ENCODE measurements at regions not wholly inside any gene's neighbourhood (a gene's known extent, or its start where the extent isn't known, plus 50 kb on each side); places are given as distances from the start of the nearest gene placed in this dataset.

DNA sequence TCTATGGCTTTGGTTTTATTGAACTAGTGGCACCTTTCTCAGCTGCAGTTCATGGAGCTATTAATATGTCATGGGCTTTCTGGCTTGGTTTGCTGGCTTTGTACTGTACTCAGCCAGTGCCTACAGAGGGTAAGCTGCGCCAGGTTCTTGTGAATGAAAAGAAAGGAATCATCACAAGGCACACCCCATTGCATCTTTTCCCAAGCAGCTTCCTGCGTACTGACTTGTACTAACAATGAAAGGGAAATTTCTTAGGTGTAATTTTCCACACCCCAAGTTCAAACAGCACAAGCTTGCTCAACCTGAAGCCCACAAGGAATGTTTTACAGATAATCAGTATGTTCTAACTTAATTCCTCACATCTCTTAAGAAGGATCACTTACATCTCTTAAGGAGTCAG is 78.0 kb upstream of the TNFSF18 start:
- TF ChIP-seq ZNF132 (tag by site-specific recombination; IDR thresholded peaks at IDR 0.05; ENCODE audit: borderline replicate concordance) = no peak
- TF ChIP-seq HOXC10 (CRISPR knock-in tag; IDR thresholded peaks at IDR 0.05) = no peak
- TF ChIP-seq ELK4 (IDR thresholded peaks at IDR 0.05; ENCODE audit: borderline replicate concordance, low read depth, low read length) = no peak
- TF ChIP-seq CTCF (tag by site-specific recombination; IDR thresholded peaks at IDR 0.05) = no peak
- no peak for TF ChIP-seq ZFHX2 (tag by site-specific recombination; conservative IDR thresholded peaks at IDR 0.05)
- TF ChIP-seq ZNF138 (tag by site-specific recombination; IDR thresholded peaks at IDR 0.05; ENCODE audit: borderline replicate concordance) = no peak
- no peak for TF ChIP-seq ZBTB7A (tag by site-specific recombination; IDR thresholded peaks at IDR 0.05; ENCODE audit: low read depth)
- no peak for TF ChIP-seq ZNF654 (tag by site-specific recombination; IDR thresholded peaks at IDR 0.05; ENCODE audit: low read depth)
- POLR2A ChIA-PET = no interaction called here
- CTCF ChIA-PET = no interaction called here
- no peak overlapping the region for H3K27ac ChIP-seq (ENCODE audit: extremely low read depth, low read depth, low read length)
- no peaks in the 10 kb centered on the region for H3K4me1 ChIP-seq (ENCODE audit: control insufficient read depth, insufficient read depth, low read length)
- H3K4me3 ChIP-seq (ENCODE audit: low read depth, low read length) = no peak overlapping the region
- no peaks in the 10 kb centered on the region for H3K9me3 ChIP-seq (ENCODE audit: control insufficient read depth, insufficient read depth, low read depth, low read length)
- H3K36me3 ChIP-seq (ENCODE audit: control insufficient read depth in 2 of 2, insufficient read depth in 1 of 2, low read length in 2 of 2) = no peaks in the 10 kb centered on the region

DNA sequence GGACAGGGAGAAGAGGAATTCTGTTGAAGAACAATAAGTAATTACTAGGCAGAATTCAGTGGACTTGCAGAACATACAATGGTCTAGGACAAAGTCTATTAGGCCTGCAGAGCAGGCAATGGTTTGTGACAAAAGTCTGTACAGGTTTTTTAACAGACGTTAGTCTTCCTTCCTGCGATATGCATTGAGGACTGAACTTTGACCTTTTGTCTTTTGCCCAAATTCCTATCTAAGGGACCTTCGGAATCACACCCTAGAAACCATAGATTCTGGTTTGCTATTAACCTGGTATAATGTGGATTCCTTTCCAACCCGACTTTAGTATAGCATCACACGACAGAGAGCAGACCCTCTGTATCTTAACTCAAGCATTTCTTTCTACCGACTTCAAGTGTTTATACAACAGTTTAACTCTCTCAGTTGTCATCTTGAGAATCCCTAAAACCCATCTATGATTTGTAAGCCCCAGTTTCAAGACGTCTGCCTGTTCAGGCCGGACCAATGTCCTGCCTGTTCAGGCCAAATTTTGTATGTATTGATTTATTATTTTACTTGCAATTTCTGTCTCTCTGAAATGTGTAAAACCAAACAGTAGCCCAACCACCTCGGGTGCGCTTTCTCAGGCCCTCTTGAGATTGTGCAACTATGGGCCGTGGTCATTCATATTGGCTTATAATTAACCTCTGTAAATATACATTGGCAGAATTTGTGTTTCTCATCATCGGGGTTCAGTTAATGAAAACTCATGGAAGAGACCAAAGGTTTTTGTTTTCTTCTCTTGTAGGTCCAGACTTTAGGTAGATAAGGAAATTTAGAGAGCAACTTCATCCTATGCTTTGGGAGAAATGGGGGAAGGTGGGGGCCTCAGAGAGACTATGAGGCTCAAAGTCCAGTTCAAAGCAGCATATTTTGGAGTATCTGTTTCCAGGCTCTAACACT is 76.9 kb upstream of the TNFSF18 start:
- Histone ChIP-seq H3K4me1 (ENCODE audit: control insufficient read depth, insufficient read depth, low read length) (no peaks in the 10 kb centered on the region), H3K9me3 (ENCODE audit: control insufficient read depth, insufficient read depth, low read depth, low read length) (no peaks in the 10 kb centered on the region), H3K4me3 (ENCODE audit: low read depth, low read length) (no peak overlapping the region), H3K36me3 (ENCODE audit: control insufficient read depth in 2 of 2, insufficient read depth in 1 of 2, low read length in 2 of 2) (no peaks in the 10 kb centered on the region), H3K27ac (ENCODE audit: extremely low read depth, low read depth, low read length) (no peak overlapping the region)
- no peak for TF ChIP-seq ZFP37 (tag by site-specific recombination; IDR thresholded peaks at IDR 0.05)
- TF ChIP-seq ZNF514 (tag by site-specific recombination; IDR thresholded peaks at IDR 0.05) = no peak
- TF ChIP-seq ZNF366 (tag by site-specific recombination; conservative IDR thresholded peaks at IDR 0.05) = no peak
- TF ChIP-seq ZFP3 (tag by site-specific recombination; IDR thresholded peaks at IDR 0.05; ENCODE audit: low read depth) = no peak
- TF ChIP-seq ZNF292 (tag by site-specific recombination; IDR thresholded peaks at IDR 0.05; ENCODE audit: borderline replicate concordance, low read depth) = no peak
- no peak for TF ChIP-seq ZNF830 (tag by site-specific recombination; IDR thresholded peaks at IDR 0.05; ENCODE audit: low read depth)
- no peak for TF ChIP-seq ZNF23 (tag by site-specific recombination; IDR thresholded peaks at IDR 0.05; ENCODE audit: borderline replicate concordance)
- 0 out of 2 replicates have a peak, but pooled peaks have one; percentile 5 for TF ChIP-seq ZNF555 (tag by site-specific recombination; conservative IDR thresholded peaks at IDR 0.05)
- POLR2A ChIA-PET = no interaction called here
- CTCF ChIA-PET = no interaction called here

- H3K27ac ChIP-seq (ENCODE audit: extremely low read depth, low read depth, low read length) = no peak overlapping the region
- no peaks in the 10 kb centered on the region for H3K4me1 ChIP-seq (ENCODE audit: control insufficient read depth, insufficient read depth, low read length)
- no peak for TF ChIP-seq ZBTB21 (tag by site-specific recombination; IDR thresholded peaks at IDR 0.05)
- no peak for TF ChIP-seq ZNF394 (tag by site-specific recombination; IDR thresholded peaks at IDR 0.05; ENCODE audit: borderline replicate concordance)
- no peak for TF ChIP-seq ZIC2 (tag by site-specific recombination; IDR thresholded peaks at IDR 0.05)
- no peaks in the 10 kb centered on the region for H3K36me3 ChIP-seq (ENCODE audit: control insufficient read depth in 2 of 2, insufficient read depth in 1 of 2, low read length in 2 of 2)
- ChIA-PET CTCF (interaction anchor here (0.7 kb wide), 1 partner anchor 78 kb away, joined by 3 read pairs; no protein-coding TSS in a partner anchor), POLR2A (no interaction called here)
- H3K4me3 ChIP-seq (ENCODE audit: low read depth, low read length) = no peak overlapping the region
- H3K9me3 ChIP-seq (ENCODE audit: control insufficient read depth, insufficient read depth, low read depth, low read length) = no peaks in the 10 kb centered on the region
These were observed 75.7 kb upstream of the TNFSF18 start for GRCh38 chr1:173126421-173126820.
